Caco-2 (cell line): ENCODE measurements at regions not wholly inside any gene's neighbourhood (a gene's known extent, or its start where the extent isn't known, plus 50 kb on each side); places are given as distances from the start of the nearest gene placed in this dataset.

Experiments used
- BruUV-seq: library from RNA; stranded (reverse); fragments of 400-500 nt; replicated peaks from 2 replicates; lab custom pipeline; 2021; lab: Mats Ljungman, UMichigan
- CTCF ChIA-PET: fragments of 300-600 bp; sonication (Branson Sonifier 250); formaldehyde crosslinking; loops from one replicate; lab custom pipeline; 2022; ENCODE audit warnings: antibody characterized with exemption; lab: Charles Lee
- POLR2A ChIA-PET: fragments of 300-600 bp; sonication (Branson Sonifier 250); formaldehyde crosslinking; loops from one replicate; lab custom pipeline; 2022; ENCODE audit warnings: antibody characterized with exemption; lab: Charles Lee
- DNase-seq, 2 experiments: peaks; one replicate each; pipeline versions ENCODE4 v3.0.0 to v3.0.0-alpha.2; 2020 to 2022
- H3K27me3 ChIP-seq: replicated peaks from 2 replicates; pipeline ENCODE4 v1.6.0; 2011; ENCODE audit warnings: low read length; ENCODE audit not compliant: control insufficient read depth, insufficient read depth
- H3K36me3 ChIP-seq: 2 replicates; pipeline ENCODE4 v1.5.1; 2011; ENCODE audit warnings: low read length; ENCODE audit not compliant: control insufficient read depth, insufficient read depth
- H3K4me1 ChIP-seq: fragments of 250-450 bp; sonication (Bioruptor Pico); 2 replicates; pipeline ENCODE4 v1.5.1; 2020; ENCODE audit warnings: mild to moderate bottlenecking
- H3K4me3 ChIP-seq: 2 replicates; pipeline ENCODE4 v1.5.1; 2011; ENCODE audit warnings: low read depth, mild to moderate bottlenecking, control low read depth, low read length
- H3K9me3 ChIP-seq: fragments of 250-450 bp; sonication (Bioruptor Pico); 2 replicates; pipeline ENCODE4 v1.5.1; 2020; ENCODE audit warnings: mild to moderate bottlenecking, moderate library complexity
- H3K27ac Mint-ChIP-seq: one replicate; pipeline ENCODE4 v1.8.0; 2022; ENCODE audit warnings: mixed read lengths; ENCODE audit not compliant: unreplicated experiment
- H3K27me3 Mint-ChIP-seq: one replicate; pipeline ENCODE4 v1.8.0; 2022; ENCODE audit warnings: mixed read lengths; ENCODE audit not compliant: insufficient read depth, unreplicated experiment
- H3K36me3 Mint-ChIP-seq: one replicate; pipeline ENCODE4 v1.8.0; 2022; ENCODE audit warnings: mild to moderate bottlenecking, mixed read lengths; ENCODE audit not compliant: insufficient read depth, unreplicated experiment
- H3K4me1 Mint-ChIP-seq: one replicate; pipeline ENCODE4 v1.8.0; 2022; ENCODE audit warnings: low read depth, mixed read lengths; ENCODE audit not compliant: unreplicated experiment
- H3K4me3 Mint-ChIP-seq: one replicate; pipeline ENCODE4 v1.8.0; 2022; ENCODE audit warnings: mild to moderate bottlenecking, moderate library complexity, mixed read lengths; ENCODE audit not compliant: unreplicated experiment
- H3K9me3 Mint-ChIP-seq: one replicate; pipeline ENCODE4 v1.8.0; 2022; ENCODE audit warnings: mixed read lengths; ENCODE audit not compliant: unreplicated experiment
- intact Hi-C: fragments of 100-400 bp; cut with micrococcal nuclease; formaldehyde crosslinking; loops from one replicate; pipeline ENCODE4 v1.10.0; 2022; ENCODE audit not compliant: unreplicated experiment
- TF ChIP-seq, protein P1 (sequence below), 2 experiments: fragments of 200-600 bp in 1 of 2; IDR thresholded peaks; 1 replicate in 1 of 2; 2 replicates in 1 of 2; pipeline versions ENCODE4 v1.5.1 to v1.8.0; 2011 to 2022; ENCODE audit warnings: antibody characterized with exemption in 1 of 2, control low read depth in 1 of 2, inconsistent platforms in 1 of 2, low read depth in 1 of 2, low read length in 1 of 2, mild to moderate bottlenecking in 1 of 2, moderate library complexity in 1 of 2; ENCODE audit not compliant: insufficient read depth in 1 of 2, severe bottlenecking in 1 of 2, unreplicated experiment in 1 of 2

DNA sequence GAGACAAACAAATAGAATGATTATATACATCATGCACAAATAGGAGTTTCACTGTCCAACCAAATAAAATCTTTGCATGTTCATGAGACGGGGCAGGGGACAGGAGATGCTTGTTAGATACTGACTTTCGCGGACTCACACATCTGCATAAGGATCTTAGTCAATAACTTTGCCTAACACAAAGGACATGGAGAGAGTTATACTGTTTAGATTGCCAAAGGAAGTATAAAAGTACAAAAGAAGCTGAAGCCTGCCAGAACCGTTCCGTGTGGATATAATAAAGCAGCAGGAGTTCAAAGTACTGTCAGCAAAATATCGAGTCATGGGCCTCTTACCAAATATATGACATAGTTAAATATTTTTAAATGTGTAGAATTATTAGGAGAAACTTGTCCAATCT lies 1148.4 kb downstream of the EFNA5 start:
- Mint-ChIP-seq H3K36me3 (no peaks in the 10 kb centered on the region), H3K4me1 (no peaks in the 10 kb centered on the region), H3K4me3 (no peak overlapping the region), H3K27ac (no peak overlapping the region), H3K9me3 (no peaks in the 10 kb centered on the region), H3K27me3 (no peaks in the 10 kb centered on the region)
- H3K36me3 ChIP-seq, result no peaks in the 10 kb centered on the region
- no peak for DNase-seq
- intact Hi-C loops, result no loop called here
- H3K9me3 ChIP-seq, result no peaks in the 10 kb centered on the region
- H3K4me1 ChIP-seq, result no peaks in the 10 kb centered on the region
- CTCF ChIA-PET, result no interaction called here
- POLR2A ChIA-PET, result no interaction called here
- BruUV-seq, result no TSS peak
- H3K27me3 ChIP-seq, result no peaks in the 10 kb centered on the region
- TF ChIP-seq, protein P1, sequence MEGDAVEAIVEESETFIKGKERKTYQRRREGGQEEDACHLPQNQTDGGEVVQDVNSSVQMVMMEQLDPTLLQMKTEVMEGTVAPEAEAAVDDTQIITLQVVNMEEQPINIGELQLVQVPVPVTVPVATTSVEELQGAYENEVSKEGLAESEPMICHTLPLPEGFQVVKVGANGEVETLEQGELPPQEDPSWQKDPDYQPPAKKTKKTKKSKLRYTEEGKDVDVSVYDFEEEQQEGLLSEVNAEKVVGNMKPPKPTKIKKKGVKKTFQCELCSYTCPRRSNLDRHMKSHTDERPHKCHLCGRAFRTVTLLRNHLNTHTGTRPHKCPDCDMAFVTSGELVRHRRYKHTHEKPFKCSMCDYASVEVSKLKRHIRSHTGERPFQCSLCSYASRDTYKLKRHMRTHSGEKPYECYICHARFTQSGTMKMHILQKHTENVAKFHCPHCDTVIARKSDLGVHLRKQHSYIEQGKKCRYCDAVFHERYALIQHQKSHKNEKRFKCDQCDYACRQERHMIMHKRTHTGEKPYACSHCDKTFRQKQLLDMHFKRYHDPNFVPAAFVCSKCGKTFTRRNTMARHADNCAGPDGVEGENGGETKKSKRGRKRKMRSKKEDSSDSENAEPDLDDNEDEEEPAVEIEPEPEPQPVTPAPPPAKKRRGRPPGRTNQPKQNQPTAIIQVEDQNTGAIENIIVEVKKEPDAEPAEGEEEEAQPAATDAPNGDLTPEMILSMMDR (IDR thresholded peaks at IDR 0.05; ENCODE audit: insufficient read depth in 1 of 2, low read depth in 1 of 2, low read length in 1 of 2, severe bottlenecking in 1 of 2, unreplicated experiment in 1 of 2), result no peak
- H3K4me3 ChIP-seq, result no peak overlapping the region

DNA sequence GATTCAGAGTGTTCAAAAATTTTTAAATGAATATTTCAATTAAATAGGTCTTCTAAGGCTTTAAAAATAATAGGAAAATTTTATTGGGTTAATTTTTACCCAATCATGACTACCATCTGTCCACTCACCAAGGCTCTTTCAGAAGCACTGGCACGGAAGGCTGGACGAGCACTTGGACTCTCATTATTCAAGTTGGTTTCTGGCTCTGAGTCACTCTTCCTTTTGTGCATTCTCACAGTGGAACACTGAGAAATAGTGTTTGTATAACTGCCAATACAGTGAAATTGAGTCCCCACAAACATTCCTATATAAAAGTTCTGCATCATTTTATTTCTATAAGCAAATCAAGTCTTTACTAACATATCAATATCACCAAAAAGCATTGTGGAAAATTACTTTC lies 1149.0 kb downstream of the EFNA5 start:
- ChIA-PET CTCF (no interaction called here), POLR2A (no interaction called here)
- TF ChIP-seq, protein P1 (IDR thresholded peaks at IDR 0.05; ENCODE audit: insufficient read depth in 1 of 2, low read depth in 1 of 2, low read length in 1 of 2, severe bottlenecking in 1 of 2, unreplicated experiment in 1 of 2), result no peak
- H3K4me1 Mint-ChIP-seq, result no peaks in the 10 kb centered on the region
- H3K36me3 Mint-ChIP-seq, result no peaks in the 10 kb centered on the region
- intact Hi-C loops, result no loop called here
- H3K4me3 Mint-ChIP-seq, result no peak overlapping the region
- Histone ChIP-seq H3K4me3 (no peak overlapping the region), H3K27me3 (no peaks in the 10 kb centered on the region), H3K4me1 (no peaks in the 10 kb centered on the region), H3K9me3 (no peaks in the 10 kb centered on the region), H3K36me3 (no peaks in the 10 kb centered on the region)
- DNase-seq, result no peak
- no peaks in the 10 kb centered on the region for H3K9me3 Mint-ChIP-seq
- no TSS peak for BruUV-seq
- H3K27ac Mint-ChIP-seq, result no peak overlapping the region
- H3K27me3 Mint-ChIP-seq, result no peaks in the 10 kb centered on the region

DNA sequence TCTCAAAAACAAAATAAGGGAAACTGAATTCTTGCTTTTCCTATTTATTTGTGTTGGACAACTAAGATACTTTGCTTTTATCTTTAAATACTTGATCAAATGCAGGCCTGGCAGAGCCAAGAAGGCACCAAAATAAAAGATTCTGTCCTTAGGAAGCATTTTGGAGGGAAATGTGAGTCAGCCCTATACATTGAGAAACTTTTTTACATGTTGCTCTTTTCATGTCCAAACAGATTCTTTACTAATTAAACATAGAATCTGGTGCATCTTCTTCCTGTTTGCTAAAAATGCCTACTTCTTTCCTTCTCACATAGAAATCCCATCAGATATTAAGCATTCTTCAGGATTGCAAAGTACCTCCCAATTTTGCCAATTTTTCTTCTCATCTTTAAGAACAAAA lies 1160.4 kb downstream of the EFNA5 start:
- Mint-ChIP-seq H3K4me3 (no peak overlapping the region), H3K27me3 (no peaks in the 10 kb centered on the region), H3K27ac (no peak overlapping the region), H3K4me1 (no peaks in the 10 kb centered on the region), H3K9me3 (no peaks in the 10 kb centered on the region), H3K36me3 (no peaks in the 10 kb centered on the region)
- no peak for DNase-seq
- Histone ChIP-seq H3K36me3 (no peaks in the 10 kb centered on the region), H3K9me3 (no peaks in the 10 kb centered on the region), H3K4me3 (no peak overlapping the region), H3K27me3 (no peaks in the 10 kb centered on the region), H3K4me1 (no peaks in the 10 kb centered on the region)
- ChIA-PET CTCF (interaction anchor here (0.6 kb wide), 1 partner anchor 355 kb away, joined by 3 read pairs; no protein-coding TSS in a partner anchor), POLR2A (no interaction called here)
- intact Hi-C loops, result no loop called here
- TF ChIP-seq, protein P1 (IDR thresholded peaks at IDR 0.05; ENCODE audit: insufficient read depth in 1 of 2, low read depth in 1 of 2, low read length in 1 of 2, severe bottlenecking in 1 of 2, unreplicated experiment in 1 of 2), result no peak
- BruUV-seq, result no TSS peak
